Mammary epithelial cell (primary cell): ENCODE measurements at regions not wholly inside any gene's neighbourhood (a gene's known extent, or its start where the extent isn't known, plus 50 kb on each side); places are given as distances from the start of the nearest gene placed in this dataset.

Source experiments
- EZH2 ChIP-seq: IDR thresholded peaks from 2 replicates; pipeline ENCODE4 v1.6.1; 2012; ENCODE audit warnings: low read length, inconsistent platforms, borderline replicate concordance
- TF ChIP-seq, protein P1 (sequence below), 2 donors: IDR thresholded peaks in 1 of 2; conservative IDR thresholded peaks in 1 of 2; 2 replicates each; pipeline ENCODE4 v1.5.1; 2011 to 2012; ENCODE audit warnings: inconsistent platforms in 2 of 2, low read length in 2 of 2, mild to moderate bottlenecking in 2 of 2, control low read depth in 1 of 2, low read depth in 1 of 2; ENCODE audit not compliant: insufficient read depth in 1 of 2; ENCODE audit errors: extremely low read depth in 1 of 2

GRCh38 chr16:77132051-77132618 is 58.9 kb upstream of the MON1B start:
- TF ChIP-seq, protein P1, sequence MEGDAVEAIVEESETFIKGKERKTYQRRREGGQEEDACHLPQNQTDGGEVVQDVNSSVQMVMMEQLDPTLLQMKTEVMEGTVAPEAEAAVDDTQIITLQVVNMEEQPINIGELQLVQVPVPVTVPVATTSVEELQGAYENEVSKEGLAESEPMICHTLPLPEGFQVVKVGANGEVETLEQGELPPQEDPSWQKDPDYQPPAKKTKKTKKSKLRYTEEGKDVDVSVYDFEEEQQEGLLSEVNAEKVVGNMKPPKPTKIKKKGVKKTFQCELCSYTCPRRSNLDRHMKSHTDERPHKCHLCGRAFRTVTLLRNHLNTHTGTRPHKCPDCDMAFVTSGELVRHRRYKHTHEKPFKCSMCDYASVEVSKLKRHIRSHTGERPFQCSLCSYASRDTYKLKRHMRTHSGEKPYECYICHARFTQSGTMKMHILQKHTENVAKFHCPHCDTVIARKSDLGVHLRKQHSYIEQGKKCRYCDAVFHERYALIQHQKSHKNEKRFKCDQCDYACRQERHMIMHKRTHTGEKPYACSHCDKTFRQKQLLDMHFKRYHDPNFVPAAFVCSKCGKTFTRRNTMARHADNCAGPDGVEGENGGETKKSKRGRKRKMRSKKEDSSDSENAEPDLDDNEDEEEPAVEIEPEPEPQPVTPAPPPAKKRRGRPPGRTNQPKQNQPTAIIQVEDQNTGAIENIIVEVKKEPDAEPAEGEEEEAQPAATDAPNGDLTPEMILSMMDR (conservative IDR thresholded peaks at IDR 0.05 in 1 of 2, IDR thresholded peaks at IDR 0.05 in 1 of 2; ENCODE audit: extremely low read depth in 1 of 2, insufficient read depth in 1 of 2, low read depth in 1 of 2, low read length in 2 of 2) = no peak
- TF ChIP-seq EZH2 = no peak
